ENCODE measurements at regions not wholly inside any gene's neighbourhood (a gene's known extent, or its start where the extent isn't known, plus 50 kb on each side); places are given as distances from the start of the nearest gene placed in this dataset.
"Not testable (repeated sequence)": the region's sequence is repeated elsewhere in the genome, so short reads cannot be mapped to it uniquely, and the experiment has no call there.

DNA sequence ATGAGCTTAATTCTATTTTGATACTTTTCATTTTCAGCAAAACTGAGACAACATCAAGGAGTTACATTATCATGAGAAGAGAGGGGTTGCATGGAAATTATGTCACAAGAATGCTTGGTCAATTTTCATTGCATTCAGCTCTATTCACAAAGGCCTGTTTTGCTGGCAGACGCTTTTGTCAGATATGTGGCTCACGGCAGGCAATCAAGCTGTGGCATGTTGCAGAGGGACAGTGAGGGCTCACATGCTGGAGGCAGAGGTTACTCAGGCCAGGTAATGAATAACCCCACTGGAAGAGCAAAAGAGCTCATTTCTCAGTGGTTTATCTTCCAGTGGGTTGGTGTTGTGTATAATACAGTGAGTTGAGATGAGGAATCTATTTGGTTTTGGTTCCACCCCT lies 98.7 kb upstream of the RBFOX1 start:
- no peak for DNase-seq (ENCODE audit: low read depth in 4 of 6, low spot score in 6 of 6)
- WGBS (ENCODE audit: insufficient coverage) = 42% methylated on average over 2 of the region's 2 CpGs
- H3K36me3 ChIP-seq (ENCODE audit: control insufficient read depth, insufficient read depth, low read length) = no peaks in the 10 kb centered on the region
- H3K4me3 ChIP-seq (ENCODE audit: low read depth, low read length) = no peak overlapping the region
- H3K9me3 ChIP-seq (ENCODE audit: control insufficient read depth, insufficient read depth, low read length) = no peaks in the 10 kb centered on the region
- no peaks in the 10 kb centered on the region for H3K27me3 ChIP-seq (ENCODE audit: control insufficient read depth, insufficient read depth, low read length)
- no peak overlapping the region for H3K27ac ChIP-seq (ENCODE audit: low read depth, low read length)
- H3K4me1 ChIP-seq (ENCODE audit: control insufficient read depth, insufficient read depth, low read length) = no peaks in the 10 kb centered on the region

DNA sequence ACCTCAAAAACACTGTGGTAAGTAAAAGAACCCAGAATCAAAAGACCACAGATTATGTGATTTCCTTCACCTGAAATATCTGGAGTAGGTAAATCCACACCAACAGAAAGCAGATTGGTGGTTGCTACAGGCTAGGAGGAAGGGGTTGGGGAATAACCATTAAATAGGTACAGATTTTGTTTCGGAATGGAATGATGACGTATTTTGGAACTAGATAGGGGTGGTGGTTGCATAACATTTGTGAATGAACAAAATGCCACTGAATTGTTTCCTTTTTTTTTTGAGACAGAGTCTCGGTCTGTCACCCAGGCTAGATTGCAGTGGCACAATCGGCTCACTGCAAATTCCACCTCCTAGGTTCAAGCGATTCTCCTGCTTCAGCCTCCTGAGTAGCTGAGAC lies 100.9 kb upstream of the RBFOX1 start:
- Histone ChIP-seq H3K36me3 (ENCODE audit: control insufficient read depth, insufficient read depth, low read length) (no peaks in the 10 kb centered on the region), H3K27ac (ENCODE audit: low read depth, low read length) (no peak overlapping the region), H3K27me3 (ENCODE audit: control insufficient read depth, insufficient read depth, low read length) (peaks cover 2% of the 10 kb centered on the region), H3K4me3 (ENCODE audit: low read depth, low read length) (no peak overlapping the region), H3K4me1 (ENCODE audit: control insufficient read depth, insufficient read depth, low read length) (peaks cover 4% of the 10 kb centered on the region), H3K9me3 (ENCODE audit: control insufficient read depth, insufficient read depth, low read length) (no peaks in the 10 kb centered on the region)
- no peak for DNase-seq (ENCODE audit: low read depth in 4 of 6, low spot score in 6 of 6)
- 97% methylated on average over 4 of the region's 5 CpGs for WGBS (ENCODE audit: insufficient coverage)

DNA sequence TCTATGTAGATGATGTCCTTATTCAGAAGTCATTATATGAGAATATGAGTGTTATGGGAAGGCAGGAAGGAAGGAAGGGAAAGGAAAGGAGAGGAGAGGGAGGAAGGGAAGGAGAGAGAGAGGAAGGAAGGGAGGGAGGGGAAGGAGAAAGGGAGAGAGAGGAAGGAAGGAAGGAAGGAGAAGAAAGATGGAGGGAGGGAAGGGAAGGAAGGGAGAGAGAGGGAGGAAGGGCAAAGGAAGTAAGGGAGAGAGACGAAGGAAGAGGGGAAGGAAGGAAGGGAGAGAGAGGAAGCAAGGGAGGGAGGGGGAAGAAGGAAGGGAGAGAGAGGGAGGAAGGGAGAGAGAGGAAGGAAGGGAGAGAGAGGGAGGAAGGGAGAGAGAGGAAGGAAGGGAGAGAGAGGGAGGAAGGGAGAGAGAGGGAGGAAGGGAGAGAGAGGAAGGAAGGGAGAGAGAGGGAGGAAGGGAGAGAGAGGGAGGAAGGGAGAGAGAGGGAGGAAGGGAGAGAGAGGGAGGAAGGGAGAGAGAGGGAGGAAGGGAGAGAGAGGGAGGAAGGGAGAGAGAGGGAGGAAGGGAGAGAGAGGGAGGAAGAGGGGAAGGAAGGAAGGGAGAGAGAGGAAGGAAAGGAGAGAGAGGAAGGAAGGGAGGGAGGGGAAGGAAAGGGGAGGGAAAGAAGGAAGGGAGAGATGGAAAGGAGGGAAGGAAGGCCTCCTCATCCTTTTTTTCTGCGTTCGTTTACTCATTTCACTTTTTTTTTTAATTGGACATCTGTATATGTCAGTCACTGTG lies 103.0 kb upstream of the RBFOX1 start:
- H3K4me3 ChIP-seq (ENCODE audit: low read depth, low read length); H3K4me1 ChIP-seq (ENCODE audit: control insufficient read depth, insufficient read depth, low read length); H3K36me3 ChIP-seq (ENCODE audit: control insufficient read depth, insufficient read depth, low read length); H3K9me3 ChIP-seq (ENCODE audit: control insufficient read depth, insufficient read depth, low read length); H3K27me3 ChIP-seq (ENCODE audit: control insufficient read depth, insufficient read depth, low read length); DNase-seq (ENCODE audit: low read depth in 4 of 6, low spot score in 6 of 6); H3K27ac ChIP-seq (ENCODE audit: low read depth, low read length): not testable (repeated sequence)
- WGBS (ENCODE audit: insufficient coverage) = 78% methylated on average over 1 of the region's 3 CpGs

DNA sequence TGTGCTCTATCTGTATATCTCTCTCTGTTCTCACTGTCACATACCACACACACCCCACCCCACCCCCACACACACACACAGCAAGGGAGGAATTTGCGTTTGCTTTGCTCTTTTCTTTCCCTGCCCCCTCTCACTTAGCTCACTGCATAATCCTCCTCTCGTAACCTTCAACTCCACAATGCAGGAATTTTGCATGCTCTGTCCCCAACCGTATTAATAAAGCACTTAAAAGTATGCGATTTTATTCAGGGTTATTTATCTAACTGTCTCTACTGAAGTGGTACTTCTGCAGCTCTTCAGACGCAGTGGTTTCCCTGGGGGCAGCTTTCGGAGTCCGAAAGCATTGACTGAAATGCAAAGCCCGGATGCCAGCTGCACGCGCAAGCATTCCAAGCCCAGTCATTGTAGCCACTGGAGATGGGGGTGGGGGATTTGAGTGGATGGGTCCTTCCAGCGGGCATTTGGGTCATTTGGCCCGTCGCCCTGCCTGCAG lies 105.4 kb upstream of the RBFOX1 start:
- Histone ChIP-seq H3K27ac (ENCODE audit: low read depth, low read length) (no peak overlapping the region), H3K36me3 (ENCODE audit: control insufficient read depth, insufficient read depth, low read length) (no peaks in the 10 kb centered on the region), H3K27me3 (ENCODE audit: control insufficient read depth, insufficient read depth, low read length) (peaks cover 2% of the 10 kb centered on the region), H3K4me3 (ENCODE audit: low read depth, low read length) (no peak overlapping the region), H3K4me1 (ENCODE audit: control insufficient read depth, insufficient read depth, low read length) (peaks cover 4% of the 10 kb centered on the region), H3K9me3 (ENCODE audit: control insufficient read depth, insufficient read depth, low read length) (no peaks in the 10 kb centered on the region)
- 2% methylated on average over 9 of the region's 13 CpGs for WGBS (ENCODE audit: insufficient coverage)
- DNase-seq (ENCODE audit: low read depth in 4 of 6, low spot score in 6 of 6) = peak in 3 of 6 donors; percentile 20 to 87 (median 24)

DNA sequence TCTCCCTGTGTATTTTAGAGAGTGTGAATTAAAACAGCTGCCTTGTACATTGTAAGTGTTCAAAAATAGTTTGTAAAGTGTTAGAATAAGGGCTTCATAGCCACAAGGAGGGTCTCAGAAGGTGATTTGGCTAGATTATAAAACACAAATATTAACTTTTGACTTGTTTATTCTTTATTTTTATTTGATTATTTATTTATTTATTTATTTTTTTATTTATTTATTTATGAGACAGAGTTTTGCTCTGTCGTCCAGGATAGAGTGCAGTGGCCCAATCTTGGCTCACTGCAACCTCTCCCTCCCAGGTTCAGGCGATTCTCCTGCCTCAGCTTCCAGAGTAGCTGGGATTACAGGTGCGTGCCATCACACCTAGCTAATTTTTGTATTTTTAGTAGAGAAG lies 111.5 kb upstream of the RBFOX1 start:
- DNase-seq (ENCODE audit: low read depth in 4 of 6, low spot score in 6 of 6) = no peak
- no CpG with 5 or more reads among the region's 3 CpGs for WGBS (ENCODE audit: insufficient coverage)
- no peaks in the 10 kb centered on the region for H3K27me3 ChIP-seq (ENCODE audit: control insufficient read depth, insufficient read depth, low read length)

DNA sequence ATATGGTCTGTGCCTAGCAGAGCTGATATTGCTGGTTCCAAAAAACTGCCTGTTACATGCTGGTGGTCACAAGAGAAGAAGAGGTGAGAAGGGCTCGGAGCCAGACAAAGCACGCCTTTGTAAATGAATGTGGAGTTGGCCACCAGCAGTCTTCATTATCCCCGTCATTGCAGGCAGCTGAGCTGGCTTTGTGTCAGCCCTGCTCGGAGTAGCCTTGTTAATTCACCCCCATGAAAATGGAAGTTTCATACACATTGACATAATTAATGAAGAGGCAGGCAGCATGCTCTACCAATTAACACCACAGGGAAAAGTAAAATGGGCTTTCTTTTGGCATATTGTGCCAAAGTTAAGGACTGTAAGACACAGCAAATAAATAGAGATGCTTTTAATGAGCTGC lies 113.7 kb upstream of the RBFOX1 start:
- Histone ChIP-seq H3K27ac (ENCODE audit: low read depth, low read length) (no peak overlapping the region), H3K4me1 (ENCODE audit: control insufficient read depth, insufficient read depth, low read length) (peaks cover 4% of the 10 kb centered on the region), H3K4me3 (ENCODE audit: low read depth, low read length) (no peak overlapping the region), H3K9me3 (ENCODE audit: control insufficient read depth, insufficient read depth, low read length) (no peaks in the 10 kb centered on the region), H3K27me3 (ENCODE audit: control insufficient read depth, insufficient read depth, low read length) (no peaks in the 10 kb centered on the region), H3K36me3 (ENCODE audit: control insufficient read depth, insufficient read depth, low read length) (no peaks in the 10 kb centered on the region)
- WGBS (ENCODE audit: insufficient coverage) = 17% methylated on average over 1 of the region's 4 CpGs
- peak in 4 of 6 donors; percentile 7 to 87 (median 62) for DNase-seq (ENCODE audit: low read depth in 4 of 6, low spot score in 6 of 6)

More for the DNA sequence above, 111.5 kb upstream of the RBFOX1 start:
- Histone ChIP-seq H3K4me3 (ENCODE audit: low read depth, low read length) (no peak overlapping the region), H3K4me1 (ENCODE audit: control insufficient read depth, insufficient read depth, low read length) (peaks cover 4% of the 10 kb centered on the region), H3K36me3 (ENCODE audit: control insufficient read depth, insufficient read depth, low read length) (no peaks in the 10 kb centered on the region), H3K27ac (ENCODE audit: low read depth, low read length) (no peak overlapping the region), H3K9me3 (ENCODE audit: control insufficient read depth, insufficient read depth, low read length) (no peaks in the 10 kb centered on the region)

DNA sequence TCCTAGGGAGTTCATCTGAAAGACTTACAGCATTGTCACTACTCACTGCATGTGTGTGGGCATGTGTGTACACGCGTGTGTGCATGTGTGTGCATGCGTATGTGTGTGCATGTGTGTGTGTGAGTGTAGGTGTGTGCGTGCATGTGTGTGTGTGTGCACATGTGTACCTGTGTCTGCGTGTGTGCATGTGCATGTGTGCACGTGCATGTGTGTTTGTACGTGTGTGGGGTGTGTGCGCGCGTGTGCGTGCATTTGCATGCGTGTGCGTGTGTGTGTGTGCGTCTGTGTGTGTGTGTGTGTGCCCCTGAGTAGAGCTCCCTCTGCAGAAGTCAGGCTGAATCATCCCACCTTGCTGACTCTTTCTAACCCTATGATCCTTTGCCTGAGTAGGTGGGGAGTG lies 114.8 kb upstream of the RBFOX1 start:
- 95% methylated on average over 7 of the region's 14 CpGs for WGBS (ENCODE audit: insufficient coverage)
- Histone ChIP-seq H3K27me3 (ENCODE audit: control insufficient read depth, insufficient read depth, low read length) (no peaks in the 10 kb centered on the region), H3K4me1 (ENCODE audit: control insufficient read depth, insufficient read depth, low read length) (peaks cover 4% of the 10 kb centered on the region), H3K4me3 (ENCODE audit: low read depth, low read length) (no peak overlapping the region), H3K27ac (ENCODE audit: low read depth, low read length) (no peak overlapping the region), H3K9me3 (ENCODE audit: control insufficient read depth, insufficient read depth, low read length) (no peaks in the 10 kb centered on the region), H3K36me3 (ENCODE audit: control insufficient read depth, insufficient read depth, low read length) (no peaks in the 10 kb centered on the region)
- no peak for DNase-seq (ENCODE audit: low read depth in 4 of 6, low spot score in 6 of 6)

DNA sequence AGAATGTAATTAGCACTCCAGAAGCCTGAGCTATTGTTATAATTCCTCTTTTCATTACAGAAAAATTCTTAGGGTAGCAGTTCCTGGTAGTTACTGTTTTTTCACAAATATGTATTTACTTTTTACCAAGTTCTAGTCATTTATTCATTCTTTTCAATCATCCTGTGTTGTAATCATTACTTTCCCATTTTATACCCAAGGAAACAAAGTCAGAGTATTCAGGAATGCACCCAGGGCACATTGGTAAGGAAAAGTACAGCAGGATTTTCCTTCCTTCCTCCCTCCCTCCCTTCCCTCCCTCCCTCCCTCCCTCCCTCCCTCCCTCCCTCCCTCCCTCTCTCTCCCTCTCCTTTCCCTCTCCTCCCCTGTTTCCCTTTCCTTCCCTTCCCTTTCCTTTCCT lies 115.9 kb upstream of the RBFOX1 start:
- H3K27ac ChIP-seq (ENCODE audit: low read depth, low read length) = no peak overlapping the region
- no peaks in the 10 kb centered on the region for H3K36me3 ChIP-seq (ENCODE audit: control insufficient read depth, insufficient read depth, low read length)
- H3K4me3 ChIP-seq (ENCODE audit: low read depth, low read length) = no peak overlapping the region
- no peaks in the 10 kb centered on the region for H3K9me3 ChIP-seq (ENCODE audit: control insufficient read depth, insufficient read depth, low read length)
- DNase-seq (ENCODE audit: low read depth in 4 of 6, low spot score in 6 of 6) = no peak
- H3K27me3 ChIP-seq (ENCODE audit: control insufficient read depth, insufficient read depth, low read length) = no peaks in the 10 kb centered on the region
- peaks cover 4% of the 10 kb centered on the region for H3K4me1 ChIP-seq (ENCODE audit: control insufficient read depth, insufficient read depth, low read length)

DNA sequence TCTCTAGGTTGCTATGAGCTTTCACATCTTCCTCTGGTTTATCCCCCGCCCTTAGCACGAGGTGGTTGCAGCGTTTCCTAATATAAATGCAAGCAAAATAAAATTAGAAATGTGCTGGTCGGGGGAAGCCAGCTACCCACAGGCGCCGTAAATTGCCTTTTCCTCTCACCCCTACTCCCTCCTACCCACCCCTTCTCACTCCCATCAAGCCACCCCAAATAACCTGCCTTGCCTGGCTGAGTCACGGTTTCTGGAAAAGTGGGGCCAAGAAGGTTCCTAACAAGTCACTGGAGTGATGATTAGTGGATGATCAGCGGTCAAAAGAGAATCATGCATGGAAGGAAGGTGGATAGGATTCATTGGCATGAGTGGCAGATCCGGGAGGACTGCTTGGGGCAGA lies 120.9 kb upstream of the RBFOX1 start:
- Histone ChIP-seq H3K27ac (ENCODE audit: low read depth, low read length) (no peak overlapping the region), H3K9me3 (ENCODE audit: control insufficient read depth, insufficient read depth, low read length) (no peaks in the 10 kb centered on the region), H3K27me3 (ENCODE audit: control insufficient read depth, insufficient read depth, low read length) (peaks cover 2% of the 10 kb centered on the region), H3K36me3 (ENCODE audit: control insufficient read depth, insufficient read depth, low read length) (no peaks in the 10 kb centered on the region), H3K4me3 (ENCODE audit: low read depth, low read length) (no peak overlapping the region), H3K4me1 (ENCODE audit: control insufficient read depth, insufficient read depth, low read length) (no peaks in the 10 kb centered on the region)
- no peak for DNase-seq (ENCODE audit: low read depth in 4 of 6, low spot score in 6 of 6)
- 84% methylated on average over 4 of the region's 9 CpGs for WGBS (ENCODE audit: insufficient coverage)

DNA sequence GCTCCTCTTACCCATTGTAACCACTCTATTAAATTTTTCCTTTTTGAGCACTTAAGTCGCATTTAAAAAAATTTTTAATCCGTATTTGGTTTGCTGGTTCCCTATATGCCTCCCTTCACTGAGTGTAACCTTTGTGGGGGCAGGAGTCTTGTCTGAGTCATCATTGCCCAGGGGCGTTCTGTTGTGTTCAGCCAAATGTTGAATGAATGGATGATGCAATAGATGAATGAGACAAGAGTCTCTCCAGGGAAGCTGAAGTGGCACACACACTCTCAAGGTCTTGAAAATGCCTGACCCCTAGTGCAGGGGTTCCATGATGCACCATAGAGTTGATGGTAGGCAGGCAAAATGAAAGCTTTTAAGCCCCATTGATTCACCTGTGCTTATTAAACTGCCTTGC lies 123.0 kb upstream of the RBFOX1 start:
- no peaks in the 10 kb centered on the region for H3K36me3 ChIP-seq (ENCODE audit: control insufficient read depth, insufficient read depth, low read length)
- H3K4me1 ChIP-seq (ENCODE audit: control insufficient read depth, insufficient read depth, low read length) = no peaks in the 10 kb centered on the region
- WGBS (ENCODE audit: insufficient coverage) = 100% methylated on average over 1 of the region's 3 CpGs
- H3K27ac ChIP-seq (ENCODE audit: low read depth, low read length) = no peak overlapping the region
- peaks cover 2% of the 10 kb centered on the region for H3K27me3 ChIP-seq (ENCODE audit: control insufficient read depth, insufficient read depth, low read length)
- H3K4me3 ChIP-seq (ENCODE audit: low read depth, low read length) = no peak overlapping the region
- DNase-seq (ENCODE audit: low read depth in 4 of 6, low spot score in 6 of 6) = no peak
- H3K9me3 ChIP-seq (ENCODE audit: control insufficient read depth, insufficient read depth, low read length) = no peaks in the 10 kb centered on the region
